ENCODE measurements at regions not wholly inside any gene's neighbourhood (a gene's known extent, or its start where the extent isn't known, plus 50 kb on each side); places are given as distances from the start of the nearest gene placed in this dataset.

- Histone ChIP-seq H3K9me3 (ENCODE audit: control insufficient read depth, insufficient read depth, low read length) (no peaks in the 10 kb centered on the region), H3K9me2 (replicated peaks; ENCODE audit: control insufficient read depth, low read length) (no peaks in the 10 kb centered on the region; the same call in 1 of the 2 replicates), H3K4me3 (ENCODE audit: low read length) (no peak overlapping the region), H3K79me2 (ENCODE audit: control insufficient read depth, low read length) (no peaks in the 10 kb centered on the region), H3K4me1 (ENCODE audit: control insufficient read depth, low read length) (no peaks in the 10 kb centered on the region), H3K27me3 (ENCODE audit: control insufficient read depth, low read length) (no peaks in the 10 kb centered on the region), H3K27ac (ENCODE audit: low read depth, low read length) (no peak overlapping the region), H3K36me3 (ENCODE audit: control insufficient read depth, low read length) (no peaks in the 10 kb centered on the region), H3K4me2 (ENCODE audit: low read length) (no peak overlapping the region), H3F3A (ENCODE audit: control insufficient read depth, insufficient read depth) (no peaks in the 10 kb centered on the region), H4K20me1 (ENCODE audit: control insufficient read depth, insufficient read depth, low read depth, low read length) (no peaks in the 10 kb centered on the region)
- TF ChIP-seq CTCF (IDR thresholded peaks at IDR 0.05; ENCODE audit: low read depth, low read length, poor library complexity, severe bottlenecking) (no peak), EZH2phosphoT487 (IDR thresholded peaks at IDR 0.05; ENCODE audit: borderline replicate concordance, low read length) (no peak)
Observed at GRCh38 chr11:43123443-43123842, 188.4 kb upstream of the API5 start.

GRCh38 chr11:43124272-43124935, 187.4 kb upstream of the API5 start:
- no peak overlapping the region for H3K4me3 ChIP-seq (ENCODE audit: low read length)
- no peak overlapping the region for H3K4me2 ChIP-seq (ENCODE audit: low read length)
- H3K79me2 ChIP-seq (ENCODE audit: control insufficient read depth, low read length): no peaks in the 10 kb centered on the region
- H3K36me3 ChIP-seq (ENCODE audit: control insufficient read depth, low read length): no peaks in the 10 kb centered on the region
- H3K9me2 ChIP-seq (replicated peaks; ENCODE audit: control insufficient read depth, low read length): no peaks in the 10 kb centered on the region; the same call in 1 of the 2 replicates
- no peaks in the 10 kb centered on the region for H3K4me1 ChIP-seq (ENCODE audit: control insufficient read depth, low read length)
- no peak overlapping the region for H3K27ac ChIP-seq (ENCODE audit: low read depth, low read length)
- H4K20me1 ChIP-seq (ENCODE audit: control insufficient read depth, insufficient read depth, low read depth, low read length): no peaks in the 10 kb centered on the region
- H3K27me3 ChIP-seq (ENCODE audit: control insufficient read depth, low read length): no peaks in the 10 kb centered on the region
- no peaks in the 10 kb centered on the region for H3F3A ChIP-seq (ENCODE audit: control insufficient read depth, insufficient read depth)
- H3K9me3 ChIP-seq (ENCODE audit: control insufficient read depth, insufficient read depth, low read length): no peaks in the 10 kb centered on the region
- TF ChIP-seq EZH2phosphoT487 (IDR thresholded peaks at IDR 0.05; ENCODE audit: borderline replicate concordance, low read length): no peak
- no peak for TF ChIP-seq CTCF (IDR thresholded peaks at IDR 0.05; ENCODE audit: low read depth, low read length, poor library complexity, severe bottlenecking)

- no peaks in the 10 kb centered on the region for H3K9me3 ChIP-seq (ENCODE audit: control insufficient read depth, insufficient read depth, low read length)
- no peaks in the 10 kb centered on the region for H3K36me3 ChIP-seq (ENCODE audit: control insufficient read depth, low read length)
- no peaks in the 10 kb centered on the region for H4K20me1 ChIP-seq (ENCODE audit: control insufficient read depth, insufficient read depth, low read depth, low read length)
- H3K27ac ChIP-seq (ENCODE audit: low read depth, low read length): no peak overlapping the region
- no peak overlapping the region for H3K4me2 ChIP-seq (ENCODE audit: low read length)
- H3K27me3 ChIP-seq (ENCODE audit: control insufficient read depth, low read length): no peaks in the 10 kb centered on the region
- H3F3A ChIP-seq (ENCODE audit: control insufficient read depth, insufficient read depth): no peaks in the 10 kb centered on the region
- H3K79me2 ChIP-seq (ENCODE audit: control insufficient read depth, low read length): no peaks in the 10 kb centered on the region
- no peaks in the 10 kb centered on the region for H3K9me2 ChIP-seq (replicated peaks; ENCODE audit: control insufficient read depth, low read length)
- H3K4me1 ChIP-seq (ENCODE audit: control insufficient read depth, low read length): no peaks in the 10 kb centered on the region
- H3K4me3 ChIP-seq (ENCODE audit: low read length): no peak overlapping the region
- TF ChIP-seq CTCF (IDR thresholded peaks at IDR 0.05; ENCODE audit: low read depth, low read length, poor library complexity, severe bottlenecking): no peak
- TF ChIP-seq EZH2phosphoT487 (IDR thresholded peaks at IDR 0.05; ENCODE audit: borderline replicate concordance, low read length): no peak
Observed at GRCh38 chr11:43129329-43129728, 182.5 kb upstream of the API5 start.

All from DOHH2 (cell line).